GM13977 (cell line): ENCODE measurements at regions not wholly inside any gene's neighbourhood (a gene's known extent, or its start where the extent isn't known, plus 50 kb on each side); places are given as distances from the start of the nearest gene placed in this dataset.

ENCODE experiments used
- DNase-seq: peaks from one replicate; pipeline ENCODE4 v3.0.0; 2012; ENCODE audit warnings: low spot score
- in situ Hi-C: fragments of 300-500 bp; cut with MboI; formaldehyde crosslinking; loops from one replicate; pipeline ENCODE4 v1.12.0; 2022; ENCODE audit warnings: low sequenced_read_pairs, low pct_unique_long_range_greater_than_20kb, mixed read lengths, inconsistent platforms; ENCODE audit not compliant: unreplicated experiment
- TF ChIP-seq, protein P1 (sequence below): IDR thresholded peaks from 2 replicates; pipeline ENCODE4 v1.5.1; 2012; ENCODE audit warnings: mild to moderate bottlenecking, control low read depth; ENCODE audit not compliant: insufficient read depth; ENCODE audit errors: extremely low read depth, missing control alignments

DNA sequence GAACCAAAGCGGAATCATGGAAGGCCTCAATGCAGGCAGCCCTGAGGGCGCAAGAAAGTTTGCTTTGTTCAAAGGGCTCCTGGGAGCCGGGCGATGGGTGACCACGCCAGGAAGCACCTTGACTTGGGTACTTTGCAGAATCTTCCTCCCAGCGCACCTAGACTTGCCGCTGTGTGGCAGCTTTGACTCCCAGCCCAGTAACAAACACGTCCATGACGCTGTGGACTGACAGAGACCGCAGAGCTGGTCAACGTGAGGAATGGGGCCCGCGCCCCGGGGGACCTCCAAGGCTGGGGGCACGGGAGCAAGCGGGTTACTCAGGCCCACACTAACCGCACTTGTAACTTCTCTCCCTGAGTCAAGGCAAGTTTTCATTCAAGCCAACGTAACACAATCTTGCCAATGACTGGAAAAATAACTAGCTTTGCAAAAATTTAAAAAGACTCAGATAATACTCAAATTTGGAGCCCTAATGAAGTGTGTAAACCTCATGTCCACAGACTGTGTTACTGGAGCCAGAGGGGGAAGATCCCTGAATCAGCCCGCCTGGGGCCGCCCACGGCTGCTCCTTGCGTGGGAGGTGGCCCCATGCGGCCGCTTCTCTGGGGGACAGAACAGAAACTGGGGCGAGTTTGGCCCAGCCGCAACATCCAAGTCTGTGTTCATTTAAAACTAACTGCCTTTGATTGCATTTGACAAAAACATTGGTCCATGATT lies 130.8 kb downstream of the DNAJB6 start:
- no peak for DNase-seq
- in situ Hi-C loops, result no loop called here
- TF ChIP-seq, protein P1, sequence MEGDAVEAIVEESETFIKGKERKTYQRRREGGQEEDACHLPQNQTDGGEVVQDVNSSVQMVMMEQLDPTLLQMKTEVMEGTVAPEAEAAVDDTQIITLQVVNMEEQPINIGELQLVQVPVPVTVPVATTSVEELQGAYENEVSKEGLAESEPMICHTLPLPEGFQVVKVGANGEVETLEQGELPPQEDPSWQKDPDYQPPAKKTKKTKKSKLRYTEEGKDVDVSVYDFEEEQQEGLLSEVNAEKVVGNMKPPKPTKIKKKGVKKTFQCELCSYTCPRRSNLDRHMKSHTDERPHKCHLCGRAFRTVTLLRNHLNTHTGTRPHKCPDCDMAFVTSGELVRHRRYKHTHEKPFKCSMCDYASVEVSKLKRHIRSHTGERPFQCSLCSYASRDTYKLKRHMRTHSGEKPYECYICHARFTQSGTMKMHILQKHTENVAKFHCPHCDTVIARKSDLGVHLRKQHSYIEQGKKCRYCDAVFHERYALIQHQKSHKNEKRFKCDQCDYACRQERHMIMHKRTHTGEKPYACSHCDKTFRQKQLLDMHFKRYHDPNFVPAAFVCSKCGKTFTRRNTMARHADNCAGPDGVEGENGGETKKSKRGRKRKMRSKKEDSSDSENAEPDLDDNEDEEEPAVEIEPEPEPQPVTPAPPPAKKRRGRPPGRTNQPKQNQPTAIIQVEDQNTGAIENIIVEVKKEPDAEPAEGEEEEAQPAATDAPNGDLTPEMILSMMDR, result no peak

DNA sequence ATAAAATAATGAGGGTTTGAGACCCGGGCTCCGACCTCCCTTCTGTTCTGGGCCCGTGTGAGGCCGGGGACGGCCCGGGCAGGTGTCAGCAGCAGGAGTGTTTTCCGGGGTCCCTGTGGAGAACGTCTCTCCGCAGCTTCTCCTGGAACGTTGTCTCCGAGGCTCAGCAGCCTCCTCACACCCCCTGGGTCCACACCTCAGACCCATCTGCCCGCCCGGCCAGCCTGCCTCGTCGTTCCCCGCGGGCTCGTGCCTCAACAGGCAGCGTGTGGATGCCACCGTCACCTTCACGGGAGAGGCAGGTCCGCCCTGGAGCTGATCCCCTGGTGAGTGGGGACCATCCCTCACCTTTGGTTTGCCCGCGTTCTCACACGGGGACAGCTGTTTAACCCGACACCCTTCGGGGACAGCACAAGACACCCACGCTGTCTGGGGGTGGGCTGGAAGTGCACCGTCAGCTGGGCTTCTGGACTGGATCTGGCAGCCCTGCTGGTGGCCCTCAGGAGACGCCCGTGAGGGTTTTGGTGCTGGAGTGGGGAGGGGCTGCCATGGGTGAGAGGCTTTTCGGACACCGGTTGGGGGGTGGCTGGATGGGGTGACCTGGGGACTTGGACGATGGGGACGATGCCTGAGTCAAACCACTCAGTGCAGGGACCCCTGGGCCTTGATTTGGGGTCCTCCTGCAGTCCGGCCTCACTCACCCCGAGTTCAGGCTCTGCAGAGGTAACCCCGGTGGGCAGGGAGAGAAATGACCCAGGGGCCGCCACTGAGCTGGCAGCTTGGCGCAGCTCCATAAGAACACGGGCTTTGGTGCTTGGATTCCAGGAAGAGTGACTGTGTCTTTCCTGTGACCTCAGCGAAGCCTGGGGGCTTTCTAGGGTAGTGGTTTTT lies 131.7 kb downstream of the DNAJB6 start:
- in situ Hi-C loops, result no loop called here
- TF ChIP-seq, protein P1, result no peak

DNA sequence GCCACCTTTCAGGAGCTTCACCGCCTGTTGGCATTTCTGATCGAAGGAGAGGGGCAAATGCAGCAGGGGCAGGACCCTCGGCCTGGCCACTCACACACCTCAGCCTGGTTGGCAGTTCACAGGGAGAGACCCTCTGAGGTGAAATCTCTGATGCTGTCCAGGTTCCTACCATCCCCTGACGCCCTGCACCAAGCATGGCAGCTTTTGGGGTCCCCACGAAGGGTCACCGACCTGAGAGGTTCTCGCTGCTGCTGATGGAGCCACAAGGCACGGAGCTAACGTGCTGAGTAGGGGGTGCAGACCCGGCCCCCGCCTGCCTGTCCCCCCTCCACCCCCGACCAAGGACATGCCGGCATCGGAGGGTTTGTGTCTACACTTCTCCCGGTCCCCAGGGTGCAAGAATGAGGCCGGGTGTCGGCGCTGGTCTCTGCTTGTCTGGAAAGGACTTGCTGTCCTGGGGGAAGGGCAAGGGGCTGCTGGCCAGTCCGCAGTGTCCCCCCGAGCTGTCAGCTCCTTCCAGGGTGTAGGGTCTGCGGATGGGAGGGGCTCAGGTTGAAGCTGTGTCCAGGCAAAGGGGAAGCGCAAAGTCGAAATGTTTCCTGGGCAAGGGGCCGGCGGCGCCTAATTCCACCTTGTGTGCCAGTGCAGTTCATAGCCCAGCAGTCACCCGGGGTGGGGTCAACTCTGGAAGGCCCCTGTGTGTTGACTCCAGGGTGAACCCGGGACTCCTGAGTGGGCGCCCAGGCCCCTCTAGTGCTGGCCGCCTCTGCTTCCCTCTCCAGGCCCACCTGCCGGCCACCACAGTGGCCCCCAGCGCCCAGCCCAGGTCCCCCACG lies 132.6 kb downstream of the DNAJB6 start:
- TF ChIP-seq, protein P1, result no peak
- no peak for DNase-seq
- in situ Hi-C loops, result no loop called here

More for the DNA sequence above, 131.7 kb downstream of the DNAJB6 start:
- no peak for DNase-seq

DNA sequence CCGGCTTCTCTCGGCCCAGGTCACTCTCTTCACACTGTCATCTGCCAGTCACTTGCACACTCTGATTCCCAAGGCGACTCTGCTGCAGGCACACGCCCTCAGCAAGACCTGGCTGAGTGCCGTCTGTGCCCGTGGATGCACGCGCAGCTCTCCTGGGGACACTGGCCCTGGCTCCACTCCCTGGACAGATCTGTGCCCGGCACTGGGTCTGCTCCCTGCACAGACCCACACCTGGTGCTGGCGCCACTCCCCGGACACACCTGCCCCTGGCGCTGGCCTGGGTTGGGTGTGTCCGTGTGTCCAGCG lies 133.2 kb downstream of the DNAJB6 start:
- TF ChIP-seq, protein P1, result no peak
- no peak for DNase-seq
- in situ Hi-C loops, result no loop called here

DNA sequence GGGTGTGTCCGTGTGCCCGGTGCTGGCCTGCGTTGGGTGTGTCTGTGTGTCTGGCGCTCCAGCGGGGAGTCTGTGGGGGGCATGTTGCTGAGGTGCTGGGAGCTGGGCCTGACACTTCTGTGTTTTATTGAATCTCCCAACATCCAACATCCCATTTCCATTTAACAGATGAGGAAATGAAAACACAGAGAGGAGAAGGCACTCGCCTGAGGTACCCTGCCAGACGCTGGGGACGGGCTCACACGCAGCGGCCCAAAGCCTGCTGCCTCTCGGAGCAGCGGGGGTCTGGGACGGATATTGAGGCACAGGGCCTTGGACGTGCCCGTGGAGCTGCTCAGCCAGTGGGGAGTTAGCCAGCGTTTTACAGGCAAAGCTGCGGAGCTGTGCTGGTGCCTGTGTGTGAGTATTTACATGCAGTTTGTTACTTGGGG lies 133.9 kb downstream of the DNAJB6 start:
- TF ChIP-seq, protein P1, result no peak
- no peak for DNase-seq
- in situ Hi-C loops, result no loop called here
